Right atrium auricular region (tissue), 2 donors: ENCODE measurements at regions not wholly inside any gene's neighbourhood (a gene's known extent, or its start where the extent isn't known, plus 50 kb on each side); places are given as distances from the start of the nearest gene placed in this dataset.

Experiments used
- DNase-seq: peaks from one replicate; pipeline ENCODE4 v3.0.0-alpha.2; 2019; ENCODE audit warnings: low spot score
- H3K27ac ChIP-seq, 2 donors: fragments of 200-600 bp; sonication (generic); 1 replicate in 1 of 2; 2 replicates in 1 of 2; pipeline ENCODE4 v1.5.1; 2016 to 2019
- H3K27me3 ChIP-seq, 2 donors: fragments of 200-600 bp; sonication (generic); one replicate each; pipeline versions ENCODE4 v1.5.1 to v1.6.0; 2017 to 2019
- H3K36me3 ChIP-seq: fragments of 200-600 bp; sonication (generic); one replicate; pipeline ENCODE4 v1.5.1; 2016
- H3K4me1 ChIP-seq, 2 donors: fragments of 200-600 bp; sonication (generic); one replicate each; pipeline versions ENCODE4 v1.5.1 to v1.6.0; 2017 to 2019
- H3K4me3 ChIP-seq, 2 donors: fragments of 200-600 bp; sonication (generic); 1 replicate in 1 of 2; 2 replicates in 1 of 2; pipeline ENCODE4 v1.5.1; 2017 to 2019; ENCODE audit warnings: mild to moderate bottlenecking in 1 of 2, moderate library complexity in 1 of 2
- H3K9me3 ChIP-seq, 2 donors: fragments of 200-600 bp; sonication (generic); one replicate each; pipeline ENCODE4 v1.5.1; 2019
- TF ChIP-seq, protein P1 (sequence below), 2 donors: fragments of 200-600 bp; sonication (generic); IDR thresholded peaks; one replicate each; pipeline ENCODE4 v1.5.1; 2019; ENCODE audit warnings: antibody characterized with exemption in 2 of 2

- TF ChIP-seq, protein P1, sequence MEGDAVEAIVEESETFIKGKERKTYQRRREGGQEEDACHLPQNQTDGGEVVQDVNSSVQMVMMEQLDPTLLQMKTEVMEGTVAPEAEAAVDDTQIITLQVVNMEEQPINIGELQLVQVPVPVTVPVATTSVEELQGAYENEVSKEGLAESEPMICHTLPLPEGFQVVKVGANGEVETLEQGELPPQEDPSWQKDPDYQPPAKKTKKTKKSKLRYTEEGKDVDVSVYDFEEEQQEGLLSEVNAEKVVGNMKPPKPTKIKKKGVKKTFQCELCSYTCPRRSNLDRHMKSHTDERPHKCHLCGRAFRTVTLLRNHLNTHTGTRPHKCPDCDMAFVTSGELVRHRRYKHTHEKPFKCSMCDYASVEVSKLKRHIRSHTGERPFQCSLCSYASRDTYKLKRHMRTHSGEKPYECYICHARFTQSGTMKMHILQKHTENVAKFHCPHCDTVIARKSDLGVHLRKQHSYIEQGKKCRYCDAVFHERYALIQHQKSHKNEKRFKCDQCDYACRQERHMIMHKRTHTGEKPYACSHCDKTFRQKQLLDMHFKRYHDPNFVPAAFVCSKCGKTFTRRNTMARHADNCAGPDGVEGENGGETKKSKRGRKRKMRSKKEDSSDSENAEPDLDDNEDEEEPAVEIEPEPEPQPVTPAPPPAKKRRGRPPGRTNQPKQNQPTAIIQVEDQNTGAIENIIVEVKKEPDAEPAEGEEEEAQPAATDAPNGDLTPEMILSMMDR (IDR thresholded peaks at IDR 0.05) = no peak
- no peak overlapping the region for H3K4me3 ChIP-seq
- no peaks in the 10 kb centered on the region for H3K27me3 ChIP-seq
- peaks cover 39% of the 10 kb centered on the region for H3K36me3 ChIP-seq
- H3K9me3 ChIP-seq = no peaks in the 10 kb centered on the region
- H3K4me1 ChIP-seq = no peaks in the 10 kb centered on the region
- no peak for DNase-seq
- no peak overlapping the region for H3K27ac ChIP-seq
Measured at GRCh38 chr14:95440951-95441350, 75.5 kb downstream of the SYNE3 start.

GRCh38 chr14:95440496-95440895 is 76.0 kb downstream of the SYNE3 start:
- Histone ChIP-seq H3K36me3 (peaks cover 44% of the 10 kb centered on the region), H3K9me3 (no peaks in the 10 kb centered on the region), H3K4me1 (no peaks in the 10 kb centered on the region), H3K27ac (no peak overlapping the region), H3K27me3 (no peaks in the 10 kb centered on the region), H3K4me3 (no peak overlapping the region)
- TF ChIP-seq, protein P1 (IDR thresholded peaks at IDR 0.05) = no peak
- no peak for DNase-seq

DNA sequence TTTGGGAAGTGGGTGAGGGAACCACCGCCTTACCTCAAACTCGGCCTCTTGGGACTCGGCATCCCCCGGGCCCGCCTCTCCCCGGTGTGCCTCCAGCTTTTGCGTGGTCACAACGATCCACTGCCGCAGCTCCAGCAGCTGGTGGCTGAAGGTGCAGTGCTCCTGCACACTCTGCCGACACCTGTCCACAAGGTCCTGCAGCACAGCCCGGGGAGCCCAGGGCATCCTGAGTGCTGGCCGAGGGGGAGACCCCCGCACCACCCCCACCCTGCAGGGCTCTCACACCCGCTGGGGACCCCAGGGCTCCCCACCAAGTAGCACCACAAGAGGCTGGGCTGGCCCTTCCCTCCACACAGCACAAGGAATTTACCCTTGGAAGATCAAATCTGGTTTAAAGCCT is 76.6 kb downstream of the SYNE3 start:
- peaks cover 44% of the 10 kb centered on the region for H3K36me3 ChIP-seq
- TF ChIP-seq, protein P1 (IDR thresholded peaks at IDR 0.05) = no peak

GRCh38 chr14:95437715-95438114 is 78.7 kb downstream of the SYNE3 start:
- TF ChIP-seq, protein P1 (IDR thresholded peaks at IDR 0.05) = no peak
- Histone ChIP-seq H3K27ac (no peak overlapping the region), H3K4me1 (no peaks in the 10 kb centered on the region), H3K36me3 (peaks cover 59% of the 10 kb centered on the region), H3K9me3 (no peaks in the 10 kb centered on the region), H3K4me3 (no peak overlapping the region), H3K27me3 (no peaks in the 10 kb centered on the region)
- no peak for DNase-seq

More for the DNA sequence above, 76.6 kb downstream of the SYNE3 start:
- Histone ChIP-seq H3K4me3 (no peak overlapping the region), H3K9me3 (no peaks in the 10 kb centered on the region), H3K4me1 (no peaks in the 10 kb centered on the region), H3K27me3 (no peaks in the 10 kb centered on the region), H3K27ac (no peak overlapping the region)
- DNase-seq = no peak

DNA sequence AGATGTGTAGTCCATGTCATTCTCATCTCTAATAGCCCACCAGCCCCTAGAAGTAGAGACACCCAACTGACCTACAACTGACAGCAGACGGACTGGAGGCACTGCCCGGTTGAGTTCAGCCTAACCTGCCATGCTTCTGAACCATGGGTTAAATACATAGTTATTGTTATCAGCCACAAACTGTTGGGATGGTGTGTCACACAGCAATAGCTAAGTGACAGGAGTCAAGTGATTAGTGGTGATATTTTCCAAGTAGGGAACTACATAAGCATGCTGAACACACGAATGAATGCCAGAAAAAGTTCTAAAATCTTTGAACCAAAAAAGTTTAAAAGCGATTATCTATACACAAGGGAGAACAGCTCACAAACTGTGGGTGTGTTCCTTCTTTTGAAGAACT is 80.1 kb downstream of the SYNE3 start:
- Histone ChIP-seq H3K36me3 (peaks cover 57% of the 10 kb centered on the region), H3K4me1 (no peaks in the 10 kb centered on the region), H3K4me3 (no peak overlapping the region), H3K27ac (no peak overlapping the region), H3K27me3 (no peaks in the 10 kb centered on the region), H3K9me3 (no peaks in the 10 kb centered on the region)
- no peak for DNase-seq
- TF ChIP-seq, protein P1 (IDR thresholded peaks at IDR 0.05) = no peak

DNA sequence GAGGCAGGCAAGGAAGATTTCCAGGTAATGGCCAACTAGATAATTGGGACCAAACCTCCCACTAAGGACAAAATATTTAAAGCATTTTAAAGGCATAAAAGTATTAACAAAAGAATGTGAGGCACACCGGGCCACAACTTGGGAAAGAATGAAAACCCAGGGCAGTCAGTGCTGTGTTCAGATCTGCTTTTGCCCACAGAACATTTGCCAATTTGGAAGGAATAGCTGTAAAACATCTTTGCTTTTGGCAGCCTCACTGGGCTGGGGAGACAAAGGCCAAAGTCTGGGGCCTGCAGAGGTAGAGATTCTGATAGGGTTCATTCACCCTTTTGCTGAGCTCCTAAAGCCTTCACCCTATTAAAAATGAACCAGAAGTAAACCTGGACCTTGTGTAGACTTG is 82.3 kb downstream of the SYNE3 start:
- DNase-seq = no peak
- H3K4me3 ChIP-seq = no peak overlapping the region
- TF ChIP-seq, protein P1 (IDR thresholded peaks at IDR 0.05) = no peak
- no peaks in the 10 kb centered on the region for H3K9me3 ChIP-seq
- no peak overlapping the region for H3K27ac ChIP-seq
- H3K36me3 ChIP-seq = peaks cover 51% of the 10 kb centered on the region
- H3K27me3 ChIP-seq = no peaks in the 10 kb centered on the region
- H3K4me1 ChIP-seq = no peaks in the 10 kb centered on the region
